GM19438 (cell line): ENCODE measurements at regions not wholly inside any gene's neighbourhood (a gene's known extent, or its start where the extent isn't known, plus 50 kb on each side); places are given as distances from the start of the nearest gene placed in this dataset.
"Not testable (repeated sequence)": the region's sequence is repeated elsewhere in the genome, so short reads cannot be mapped to it uniquely, and the experiment has no call there.

Experiments used
- ATAC-seq: cut with Tn5 transposase; IDR thresholded peaks from one replicate; pipeline ENCODE4 v1.9.1; 2021; ENCODE audit warnings: low read depth; ENCODE audit not compliant: unreplicated experiment

GRCh38 chr3:177249203-177249602, 51.9 kb upstream of the TBL1XR1 start:
- ATAC-seq: no peak

- ATAC-seq: no peak
These were observed 52.9 kb upstream of the TBL1XR1 start for GRCh38 chr3:177250151-177250550.

- no peak for ATAC-seq
These were observed 54.5 kb upstream of the TBL1XR1 start for GRCh38 chr3:177251755-177252154.

- no peak for ATAC-seq
These were observed 59.7 kb upstream of the TBL1XR1 start for GRCh38 chr3:177257006-177257405.

GRCh38 chr3:177257625-177258024, 60.3 kb upstream of the TBL1XR1 start:
- ATAC-seq: no peak

GRCh38 chr3:177262396-177262795, 65.1 kb upstream of the TBL1XR1 start:
- ATAC-seq: no peak

GRCh38 chr3:177263615-177264368, 66.5 kb upstream of the TBL1XR1 start:
- ATAC-seq: peak; percentile 72

GRCh38 chr3:177271811-177272501, 74.7 kb upstream of the TBL1XR1 start:
- not testable (repeated sequence) for ATAC-seq

- ATAC-seq: no peak
These were observed 80.7 kb upstream of the TBL1XR1 start for GRCh38 chr3:177278016-177278415.

- ATAC-seq: no peak
These were observed 82.0 kb upstream of the TBL1XR1 start for GRCh38 chr3:177279118-177279815.

GRCh38 chr3:177281292-177282118, 84.2 kb upstream of the TBL1XR1 start:
- no peak for ATAC-seq

- ATAC-seq: no peak
These were observed 84.9 kb upstream of the TBL1XR1 start for GRCh38 chr3:177282119-177282655.

- ATAC-seq: no peak
These were observed 86.7 kb upstream of the TBL1XR1 start for GRCh38 chr3:177283983-177284382.

- no peak for ATAC-seq
These were observed 87.2 kb upstream of the TBL1XR1 start for GRCh38 chr3:177284383-177284881.

- no peak for ATAC-seq
These were observed 88.8 kb upstream of the TBL1XR1 start for GRCh38 chr3:177286034-177286433.

- no peak for ATAC-seq
These were observed 89.9 kb upstream of the TBL1XR1 start for GRCh38 chr3:177287231-177287630.

- ATAC-seq: no peak
These were observed 93.4 kb upstream of the TBL1XR1 start for GRCh38 chr3:177290633-177291032.

- ATAC-seq: no peak
These were observed 96.9 kb upstream of the TBL1XR1 start for GRCh38 chr3:177294221-177294620.

- ATAC-seq: no peak
These were observed 97.8 kb upstream of the TBL1XR1 start for GRCh38 chr3:177295116-177295515.

GRCh38 chr3:177299250-177299649, 102.0 kb upstream of the TBL1XR1 start:
- no peak for ATAC-seq
